ENCODE measurements at regions not wholly inside any gene's neighbourhood (a gene's known extent, or its start where the extent isn't known, plus 50 kb on each side); places are given as distances from the start of the nearest gene placed in this dataset.

DNA sequence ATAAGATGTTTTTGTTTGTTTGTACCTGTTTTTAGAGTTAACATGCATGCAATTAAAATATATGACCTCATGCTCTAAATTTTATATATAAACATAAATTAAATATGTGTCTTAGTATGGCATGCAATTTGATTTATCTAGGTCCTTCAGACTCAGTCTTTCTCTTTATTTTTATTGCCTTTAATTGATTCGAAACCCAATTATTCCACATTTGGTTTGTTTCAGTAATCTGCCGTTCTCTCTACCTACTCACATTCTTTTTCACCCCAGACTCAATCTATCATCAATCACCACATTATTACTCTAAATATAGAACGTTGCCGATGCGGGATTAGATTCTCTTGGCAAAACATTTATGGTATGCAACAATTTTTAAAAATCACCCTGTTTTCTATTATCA, 1492.8 kb downstream of the RAPGEF2 start:
- DNase-seq (ENCODE audit: low spot score), result no peak
- in situ Hi-C loops (cut with MboI; ENCODE audit: low sequenced_read_pairs, unreplicated experiment), result no loop called here
- TF ChIP-seq, protein P1, sequence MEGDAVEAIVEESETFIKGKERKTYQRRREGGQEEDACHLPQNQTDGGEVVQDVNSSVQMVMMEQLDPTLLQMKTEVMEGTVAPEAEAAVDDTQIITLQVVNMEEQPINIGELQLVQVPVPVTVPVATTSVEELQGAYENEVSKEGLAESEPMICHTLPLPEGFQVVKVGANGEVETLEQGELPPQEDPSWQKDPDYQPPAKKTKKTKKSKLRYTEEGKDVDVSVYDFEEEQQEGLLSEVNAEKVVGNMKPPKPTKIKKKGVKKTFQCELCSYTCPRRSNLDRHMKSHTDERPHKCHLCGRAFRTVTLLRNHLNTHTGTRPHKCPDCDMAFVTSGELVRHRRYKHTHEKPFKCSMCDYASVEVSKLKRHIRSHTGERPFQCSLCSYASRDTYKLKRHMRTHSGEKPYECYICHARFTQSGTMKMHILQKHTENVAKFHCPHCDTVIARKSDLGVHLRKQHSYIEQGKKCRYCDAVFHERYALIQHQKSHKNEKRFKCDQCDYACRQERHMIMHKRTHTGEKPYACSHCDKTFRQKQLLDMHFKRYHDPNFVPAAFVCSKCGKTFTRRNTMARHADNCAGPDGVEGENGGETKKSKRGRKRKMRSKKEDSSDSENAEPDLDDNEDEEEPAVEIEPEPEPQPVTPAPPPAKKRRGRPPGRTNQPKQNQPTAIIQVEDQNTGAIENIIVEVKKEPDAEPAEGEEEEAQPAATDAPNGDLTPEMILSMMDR (IDR thresholded peaks at IDR 0.05; ENCODE audit: borderline replicate concordance, control extremely low read depth, extremely low read depth, insufficient read depth, missing control alignments), result no peak

DNA sequence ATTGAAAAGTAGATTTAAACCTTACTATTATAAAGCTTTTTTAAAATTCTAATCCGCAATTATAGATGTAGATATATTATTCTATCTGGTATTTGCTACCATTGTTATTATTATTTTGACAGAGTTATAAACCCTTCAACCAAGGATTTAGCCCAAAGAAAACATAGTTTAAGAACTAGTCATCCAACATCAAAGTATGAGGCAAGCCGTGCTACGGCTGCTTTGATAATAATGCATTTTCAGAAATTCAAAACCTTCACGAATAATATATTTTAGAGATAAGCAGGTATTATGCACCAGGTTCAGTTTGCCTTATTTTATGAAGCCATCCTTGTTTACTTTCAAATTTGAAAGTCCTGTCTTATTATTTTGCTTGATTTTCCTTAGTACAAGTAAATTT, 1501.7 kb downstream of the RAPGEF2 start:
- TF ChIP-seq, protein P1 (IDR thresholded peaks at IDR 0.05; ENCODE audit: borderline replicate concordance, control extremely low read depth, extremely low read depth, insufficient read depth, missing control alignments), result no peak
- no peak for DNase-seq (ENCODE audit: low spot score)
- in situ Hi-C loops (cut with MboI; ENCODE audit: low sequenced_read_pairs, unreplicated experiment), result no loop called here

DNA sequence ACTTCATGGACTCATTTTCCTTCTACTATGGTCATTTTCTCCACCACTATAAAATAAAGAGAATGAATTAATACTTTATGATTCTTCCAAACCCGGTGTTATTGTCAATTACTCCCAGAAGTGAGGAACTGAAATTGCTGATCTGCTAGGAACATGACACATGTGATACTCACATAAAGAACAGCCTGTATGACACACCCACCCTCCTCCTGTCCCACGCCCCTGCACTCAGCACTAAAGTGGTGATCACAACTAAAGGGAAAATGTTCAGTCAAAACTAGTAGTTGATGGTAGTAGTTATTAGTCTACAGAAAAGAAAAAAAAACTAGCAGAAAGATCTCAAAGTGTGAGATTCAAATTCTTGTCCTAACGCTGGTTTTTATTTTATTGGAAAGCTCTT, 1508.3 kb downstream of the RAPGEF2 start:
- in situ Hi-C loops (cut with MboI; ENCODE audit: low sequenced_read_pairs, unreplicated experiment), result no loop called here
- TF ChIP-seq, protein P1 (IDR thresholded peaks at IDR 0.05; ENCODE audit: borderline replicate concordance, control extremely low read depth, extremely low read depth, insufficient read depth, missing control alignments), result no peak
- no peak for DNase-seq (ENCODE audit: low spot score)

DNA sequence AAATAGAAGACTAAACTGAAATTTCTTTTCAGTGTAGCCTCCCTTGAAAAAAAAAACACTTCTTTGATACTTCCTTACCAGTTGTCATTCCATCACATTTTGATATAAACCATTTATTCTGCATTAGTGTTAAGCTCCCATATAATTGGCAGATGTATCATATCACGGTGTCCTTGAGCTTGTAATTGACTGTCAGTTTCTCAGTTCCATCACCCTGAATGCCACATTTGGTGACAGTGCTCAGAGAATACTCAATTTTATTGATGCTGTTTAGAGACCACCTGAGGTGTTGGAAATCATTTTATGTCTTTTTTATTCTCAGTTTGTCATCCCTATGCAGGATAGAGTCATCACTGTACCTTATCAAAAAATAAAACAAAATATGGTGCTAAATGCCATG, 1528.2 kb downstream of the RAPGEF2 start:
- in situ Hi-C loops (cut with MboI; ENCODE audit: low sequenced_read_pairs, unreplicated experiment), result no loop called here
- DNase-seq (ENCODE audit: low spot score), result no peak
- TF ChIP-seq, protein P1 (IDR thresholded peaks at IDR 0.05; ENCODE audit: borderline replicate concordance, control extremely low read depth, extremely low read depth, insufficient read depth, missing control alignments), result no peak

DNA sequence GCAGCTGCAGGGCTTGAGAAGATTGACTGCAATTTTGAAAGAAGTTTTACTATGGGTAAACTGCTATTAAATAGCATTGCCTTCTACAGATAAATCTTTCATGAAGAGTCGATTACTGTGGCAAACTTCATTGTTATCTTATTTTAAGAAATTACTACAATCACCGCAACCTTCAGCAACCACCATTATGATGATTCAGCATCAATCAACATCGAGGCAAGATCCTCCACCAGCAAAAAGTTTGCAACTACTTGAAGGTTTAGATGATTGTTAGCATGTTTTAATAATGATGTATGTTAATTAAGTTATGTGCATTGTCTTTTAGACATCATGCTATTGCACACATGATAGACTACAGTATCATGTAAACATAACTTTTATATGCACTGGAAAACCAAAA, 1511.0 kb downstream of the FSTL5 start:
- DNase-seq (ENCODE audit: low spot score), result no peak
- in situ Hi-C loops (cut with MboI; ENCODE audit: low sequenced_read_pairs, unreplicated experiment), result no loop called here
- TF ChIP-seq, protein P1 (IDR thresholded peaks at IDR 0.05; ENCODE audit: borderline replicate concordance, control extremely low read depth, extremely low read depth, insufficient read depth, missing control alignments), result no peak

DNA sequence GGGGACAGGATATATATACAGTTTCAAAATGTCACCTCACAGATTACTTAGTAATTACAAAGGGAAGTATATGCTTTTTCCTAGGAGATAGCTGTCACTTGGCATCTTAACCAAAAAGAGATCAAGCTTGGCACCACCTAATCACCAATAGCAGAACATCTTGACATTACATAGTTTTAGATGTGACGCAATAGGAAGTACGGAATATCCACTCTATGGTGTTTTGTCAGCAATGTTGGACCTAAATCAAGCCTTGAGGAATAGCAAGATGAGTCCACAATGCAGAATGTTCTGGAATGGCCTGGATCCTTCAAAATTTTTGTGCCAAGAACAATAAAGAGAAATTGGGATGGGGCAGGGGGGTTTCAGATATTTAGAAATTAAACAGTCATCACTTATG, 1488.2 kb downstream of the FSTL5 start:
- TF ChIP-seq, protein P1 (IDR thresholded peaks at IDR 0.05; ENCODE audit: borderline replicate concordance, control extremely low read depth, extremely low read depth, insufficient read depth, missing control alignments), result no peak
- no peak for DNase-seq (ENCODE audit: low spot score)
- in situ Hi-C loops (cut with MboI; ENCODE audit: low sequenced_read_pairs, unreplicated experiment), result no loop called here

DNA sequence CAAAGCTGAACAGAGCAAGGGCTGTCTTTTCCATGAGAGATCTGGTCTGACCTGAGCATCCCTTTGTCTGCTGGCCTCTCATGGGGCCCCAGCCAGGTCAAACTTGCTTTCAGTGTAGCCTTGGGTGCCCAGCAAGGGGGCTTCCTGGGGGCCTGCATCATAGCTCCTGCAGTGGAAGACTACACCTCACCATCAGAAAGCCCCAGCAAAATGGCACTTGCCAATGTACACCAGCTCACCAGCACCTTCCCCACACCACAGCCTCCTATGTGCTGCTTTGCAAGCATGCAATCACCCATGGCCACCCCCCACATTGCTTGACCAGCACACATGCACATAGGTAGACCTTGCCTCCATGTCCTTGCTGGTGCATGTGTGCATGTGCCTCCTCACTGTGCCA, 1478.1 kb downstream of the FSTL5 start:
- in situ Hi-C loops (cut with MboI; ENCODE audit: low sequenced_read_pairs, unreplicated experiment), result no loop called here
- TF ChIP-seq, protein P1 (IDR thresholded peaks at IDR 0.05; ENCODE audit: borderline replicate concordance, control extremely low read depth, extremely low read depth, insufficient read depth, missing control alignments), result no peak
- DNase-seq (ENCODE audit: low spot score), result no peak

Measured in GM13976 (cell line).